KMS-11 (cell line): ENCODE measurements at regions not wholly inside any gene's neighbourhood (a gene's known extent, or its start where the extent isn't known, plus 50 kb on each side); places are given as distances from the start of the nearest gene placed in this dataset.

Source experiments
- H2AFZ ChIP-seq: fragments of 200-600 bp; sonication (generic); 2 replicates; pipeline ENCODE4 v1.6.1; 2016; ENCODE audit warnings: antibody characterized with exemption, mixed run types, low read depth
- H3K27ac ChIP-seq: fragments of 200-600 bp; sonication (generic); 2 replicates; pipeline ENCODE4 v1.6.1; 2016; ENCODE audit warnings: mild to moderate bottlenecking, mixed run types
- H3K27me3 ChIP-seq: fragments of 200-600 bp; sonication (generic); 2 replicates; pipeline ENCODE4 v1.6.1; 2017; ENCODE audit warnings: mild to moderate bottlenecking, low read depth, mixed run types, moderate library complexity; ENCODE audit not compliant: insufficient read depth
- H3K36me3 ChIP-seq: fragments of 200-600 bp; sonication (generic); 2 replicates; pipeline ENCODE4 v1.6.1; 2017; ENCODE audit warnings: mild to moderate bottlenecking, mixed run types; ENCODE audit not compliant: insufficient read depth
- H3K4me1 ChIP-seq: fragments of 200-600 bp; sonication (generic); 2 replicates; pipeline ENCODE4 v1.6.1; 2016; ENCODE audit warnings: mild to moderate bottlenecking, low read depth, mixed run types; ENCODE audit not compliant: poor library complexity, severe bottlenecking
- H3K4me2 ChIP-seq: fragments of 200-600 bp; sonication (generic); 2 replicates; pipeline ENCODE4 v1.7.0; 2016; ENCODE audit warnings: mild to moderate bottlenecking, mixed run types
- H3K4me3 ChIP-seq: fragments of 200-600 bp; sonication (generic); IDR thresholded peaks from 2 replicates; pipeline ENCODE4 v1.6.1; 2017; ENCODE audit warnings: low read depth, low read length, mixed read lengths; ENCODE audit not compliant: insufficient read depth
- H3K79me2 ChIP-seq: fragments of 200-600 bp; sonication (generic); 2 replicates; pipeline ENCODE4 v1.6.1; 2016; ENCODE audit warnings: low read depth, mixed run types; ENCODE audit not compliant: insufficient read depth
- H3K9ac ChIP-seq: fragments of 200-600 bp; sonication (generic); 2 replicates; pipeline ENCODE4 v1.6.1; 2016; ENCODE audit warnings: mild to moderate bottlenecking, mixed run types
- H4K20me1 ChIP-seq: fragments of 200-600 bp; sonication (generic); 2 replicates; pipeline ENCODE4 v1.6.1; 2016; ENCODE audit warnings: mild to moderate bottlenecking, mixed run types; ENCODE audit not compliant: insufficient read depth
- TF ChIP-seq, protein P1 (sequence below): fragments of 200-600 bp; sonication (generic); conservative IDR thresholded peaks from 2 replicates; pipeline ENCODE4 v1.6.1; 2017; ENCODE audit warnings: low read depth, mild to moderate bottlenecking, antibody characterized with exemption, low read length, moderate library complexity, mixed read lengths

DNA sequence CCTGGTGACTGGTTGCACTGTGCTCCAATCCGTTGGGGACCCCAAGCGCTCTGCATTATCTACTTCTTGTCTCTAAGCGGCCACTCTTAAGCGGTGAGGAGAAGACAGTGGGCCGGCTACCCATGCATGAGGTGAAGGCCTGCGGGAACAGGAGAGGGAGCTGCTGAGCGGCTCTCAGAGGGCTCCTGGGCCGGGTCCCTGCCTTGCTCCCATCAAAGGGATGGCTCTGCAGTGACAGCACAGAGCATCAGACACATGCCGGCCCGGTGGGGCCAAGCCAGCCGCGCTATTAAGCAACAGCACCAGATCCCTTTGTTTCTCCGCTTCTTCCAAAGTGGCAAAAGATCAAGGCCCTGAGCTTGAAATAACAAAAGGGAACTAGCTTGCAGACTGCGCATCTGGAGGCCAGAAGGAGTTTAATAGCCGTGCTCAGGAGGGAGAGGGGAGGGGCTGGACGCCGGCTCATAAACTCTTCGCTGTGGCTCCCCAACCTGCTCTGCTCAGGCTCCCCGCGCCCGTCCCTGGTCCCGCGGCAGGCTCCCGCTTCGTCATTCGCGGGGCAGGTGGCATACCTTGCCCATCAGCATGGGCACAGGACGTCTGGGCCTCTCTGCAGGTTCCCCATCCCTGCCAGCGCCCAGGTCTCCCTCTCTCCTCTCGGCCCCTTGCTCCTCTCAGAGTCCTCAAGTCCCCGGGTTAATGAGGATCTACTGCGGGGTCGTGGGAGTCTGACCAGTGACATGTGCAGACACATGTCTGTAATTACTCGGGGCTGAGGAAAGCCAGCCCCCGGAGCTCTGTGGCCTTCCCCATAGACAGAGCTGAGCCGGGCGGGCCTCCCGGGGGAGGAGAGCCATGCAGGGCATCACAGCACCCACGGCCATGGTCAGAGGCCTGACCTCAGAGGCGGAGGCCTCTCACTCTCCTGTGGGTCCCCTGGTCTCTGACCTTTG is 96.7 kb downstream of the ASB1 start:
- no peak overlapping the region for H3K4me2 ChIP-seq
- no peak overlapping the region for H3K4me3 ChIP-seq
- TF ChIP-seq, protein P1, sequence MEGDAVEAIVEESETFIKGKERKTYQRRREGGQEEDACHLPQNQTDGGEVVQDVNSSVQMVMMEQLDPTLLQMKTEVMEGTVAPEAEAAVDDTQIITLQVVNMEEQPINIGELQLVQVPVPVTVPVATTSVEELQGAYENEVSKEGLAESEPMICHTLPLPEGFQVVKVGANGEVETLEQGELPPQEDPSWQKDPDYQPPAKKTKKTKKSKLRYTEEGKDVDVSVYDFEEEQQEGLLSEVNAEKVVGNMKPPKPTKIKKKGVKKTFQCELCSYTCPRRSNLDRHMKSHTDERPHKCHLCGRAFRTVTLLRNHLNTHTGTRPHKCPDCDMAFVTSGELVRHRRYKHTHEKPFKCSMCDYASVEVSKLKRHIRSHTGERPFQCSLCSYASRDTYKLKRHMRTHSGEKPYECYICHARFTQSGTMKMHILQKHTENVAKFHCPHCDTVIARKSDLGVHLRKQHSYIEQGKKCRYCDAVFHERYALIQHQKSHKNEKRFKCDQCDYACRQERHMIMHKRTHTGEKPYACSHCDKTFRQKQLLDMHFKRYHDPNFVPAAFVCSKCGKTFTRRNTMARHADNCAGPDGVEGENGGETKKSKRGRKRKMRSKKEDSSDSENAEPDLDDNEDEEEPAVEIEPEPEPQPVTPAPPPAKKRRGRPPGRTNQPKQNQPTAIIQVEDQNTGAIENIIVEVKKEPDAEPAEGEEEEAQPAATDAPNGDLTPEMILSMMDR: no peak
- H3K4me1 ChIP-seq: no peaks in the 10 kb centered on the region
- no peak overlapping the region for H2AFZ ChIP-seq
- H3K27ac ChIP-seq: no peak overlapping the region
- H3K9ac ChIP-seq: no peak overlapping the region
- H3K27me3 ChIP-seq: peaks cover 2% of the 10 kb centered on the region; the same call in 1 of the 2 replicates
- no peaks in the 10 kb centered on the region for H3K36me3 ChIP-seq
- no peaks in the 10 kb centered on the region for H3K79me2 ChIP-seq
- no peaks in the 10 kb centered on the region for H4K20me1 ChIP-seq

GRCh38 chr2:238524426-238524983 is 97.8 kb downstream of the ASB1 start:
- Histone ChIP-seq H3K27me3 (peaks cover 2% of the 10 kb centered on the region; the same call in 1 of the 2 replicates), H3K9ac (no peak overlapping the region), H3K4me1 (no peaks in the 10 kb centered on the region), H3K36me3 (no peaks in the 10 kb centered on the region), H2AFZ (no peak overlapping the region), H3K27ac (no peak overlapping the region), H3K4me3 (no peak overlapping the region), H3K4me2 (no peak overlapping the region), H4K20me1 (no peaks in the 10 kb centered on the region), H3K79me2 (no peaks in the 10 kb centered on the region)
- TF ChIP-seq, protein P1: no peak

DNA sequence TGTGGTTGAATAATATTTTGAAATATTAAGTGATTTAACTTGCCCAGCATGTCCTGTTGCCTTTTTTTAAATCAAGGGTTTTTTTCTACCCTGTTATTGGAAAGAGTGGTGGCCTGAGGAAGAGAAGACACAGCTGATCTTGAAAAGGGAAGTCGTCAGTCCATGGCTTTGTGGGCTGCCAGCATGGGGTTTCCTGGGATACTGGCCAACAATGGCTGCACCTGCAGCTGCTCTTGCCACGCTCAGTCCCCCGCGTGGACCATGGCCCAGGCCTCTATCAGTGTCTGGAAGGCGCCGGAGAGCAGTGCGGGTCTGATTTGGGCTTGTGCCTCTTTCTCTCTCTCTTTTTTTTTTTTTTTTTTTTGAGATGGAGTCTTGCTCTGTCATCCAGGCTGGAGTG is 99.3 kb downstream of the ASB1 start:
- H3K4me1 ChIP-seq: no peaks in the 10 kb centered on the region
- no peak overlapping the region for H3K4me2 ChIP-seq
- no peak overlapping the region for H2AFZ ChIP-seq
- H4K20me1 ChIP-seq: no peaks in the 10 kb centered on the region
- TF ChIP-seq, protein P1: no peak
- peaks cover 2% of the 10 kb centered on the region; the same call in 1 of the 2 replicates for H3K27me3 ChIP-seq
- H3K79me2 ChIP-seq: no peaks in the 10 kb centered on the region
- no peaks in the 10 kb centered on the region for H3K36me3 ChIP-seq
- no peak overlapping the region for H3K4me3 ChIP-seq
- H3K9ac ChIP-seq: no peak overlapping the region
- no peak overlapping the region for H3K27ac ChIP-seq

DNA sequence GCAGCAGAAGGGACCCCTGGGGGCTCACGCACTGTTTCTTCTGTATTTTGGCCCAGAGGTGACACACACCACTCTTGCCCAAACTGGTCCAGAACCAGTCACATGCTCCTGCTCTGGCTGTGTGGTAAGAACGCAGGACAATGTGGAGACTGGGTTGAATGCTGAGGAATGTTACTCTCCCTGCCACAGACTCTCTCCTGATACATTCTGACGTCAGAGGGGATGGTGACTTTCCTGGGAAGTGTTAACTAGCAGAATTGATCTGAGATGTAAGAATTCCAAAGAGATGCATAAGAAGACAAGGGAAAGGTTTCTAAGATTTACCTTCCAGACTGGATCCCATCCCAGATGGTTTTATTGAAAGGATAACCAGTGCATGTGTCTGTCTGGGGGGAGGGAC is 100.8 kb downstream of the ASB1 start:
- Histone ChIP-seq H3K27ac (no peak overlapping the region), H3K27me3 (peaks cover 2% of the 10 kb centered on the region; the same call in 1 of the 2 replicates), H2AFZ (no peak overlapping the region), H3K9ac (no peak overlapping the region), H3K79me2 (no peaks in the 10 kb centered on the region), H3K4me1 (no peaks in the 10 kb centered on the region), H3K36me3 (no peaks in the 10 kb centered on the region), H3K4me2 (no peak overlapping the region), H4K20me1 (no peaks in the 10 kb centered on the region), H3K4me3 (no peak overlapping the region)
- TF ChIP-seq, protein P1: no peak
